Heart left ventricle (tissue), 16 donors: ENCODE measurements at regions not wholly inside any gene's neighbourhood (a gene's known extent, or its start where the extent isn't known, plus 50 kb on each side); places are given as distances from the start of the nearest gene placed in this dataset.

ENCODE experiments used
- ATAC-seq, 4 donors: fragments of 200-7000 bp; cut with Tn5 transposase; one replicate each; pipeline ENCODE4 v1.9.1; 2020 to 2022; ENCODE audit warnings: moderate library complexity in 4 of 4, mild to moderate bottlenecking in 3 of 4, moderate number of reproducible peaks in 1 of 4
- DNase-seq, 5 donors: peaks; one replicate each; pipeline ENCODE4 v3.0.0-alpha.2; 2020
- H3K27ac ChIP-seq, 12 donors: fragments of 200-600 bp; sonication (generic) in 4 of 12; one replicate each; pipeline versions ENCODE4 v1.5.0 to v1.8.0; 2016 to 2022; ENCODE audit warnings: mild to moderate bottlenecking in 2 of 12
- H3K27me3 ChIP-seq, 9 donors: fragments of 200-600 bp; sonication (generic) in 2 of 9; one replicate each; pipeline versions ENCODE4 v1.5.1 to v1.8.0; 2016 to 2022; ENCODE audit warnings: mild to moderate bottlenecking in 3 of 9
- H3K36me3 ChIP-seq, 9 donors: fragments of 200-600 bp; sonication (generic) in 2 of 9; one replicate each; pipeline versions ENCODE4 v1.5.0 to v1.8.0; 2018 to 2022; ENCODE audit warnings: mild to moderate bottlenecking in 2 of 9
- H3K4me1 ChIP-seq, 12 donors: fragments of 200-600 bp; sonication (generic) in 4 of 12; one replicate each; pipeline versions ENCODE4 v1.5.0 to v1.8.0; 2016 to 2022; ENCODE audit warnings: mild to moderate bottlenecking in 3 of 12
- H3K4me3 ChIP-seq, 12 donors: fragments of 200-600 bp; sonication (generic) in 4 of 12; one replicate each; pipeline versions ENCODE4 v1.5.0 to v1.8.0; 2017 to 2022; ENCODE audit warnings: mild to moderate bottlenecking in 9 of 12, moderate library complexity in 4 of 12
- H3K9me3 ChIP-seq, 12 donors: fragments of 200-600 bp; sonication (generic) in 4 of 12; one replicate each; pipeline versions ENCODE4 v1.5.0 to v1.8.0; 2016 to 2022; ENCODE audit warnings: mild to moderate bottlenecking in 1 of 12
- CTCF ChIP-seq, 12 donors: fragments of 200-600 bp; sonication (generic) in 4 of 12; IDR thresholded peaks; one replicate each; pipeline versions ENCODE4 v1.5.0 to v1.8.0; 2018 to 2022; ENCODE audit warnings: antibody characterized with exemption in 12 of 12, mild to moderate bottlenecking in 5 of 12
- POLR2A ChIP-seq, 2 donors: fragments of 450-650 bp; IDR thresholded peaks; one replicate each; pipeline ENCODE4 v1.6.1; 2017; ENCODE audit warnings: antibody characterized with exemption in 2 of 2, mild to moderate bottlenecking in 2 of 2, moderate library complexity in 2 of 2
- WGBS, 4 donors: extraction: QIAGEN DNeasy Blood & Tissue Kit in 2 of 4; methylation state at CpG; one replicate each; pipeline versions ENCODE4 v1.1.5 to v1.1.7; 2013 to 2018; 5-methylcytosine and 5-hydroxymethylcytosine counted together
- intact Hi-C, 10 donors: fragments of 100-400 bp; cut with DNase I; formaldehyde crosslinking; loops; one replicate each; pipeline versions ENCODE4 v1.11.1 to v1.14.2; 2022
- donor health status: ischemic (EF 13 %, LVEDD 7.1; RV severe dilation, severe dysfunction).
- donor health status: healthy with polysubstance abuse.
- donor health status: DM: no; HTN: yes; CAD: no.
- donor health status: DM: no; HTN: no; CAD: no.
- donor health status: ischemic (EF 25% LVEDD 6.9; RV normal size, moderate dysfunction).
- donor health status: ischemic (EF 25% LVEDD 5.7; RV mildly dilated, moderate dysfunction).
- donor health status: healthy.
- donor health status: DM: yes; HTN: yes; CAD: no.
- donor health status: ischemic (EF 35%, LVEDD 5.7; RV mildly dilated, moderate dysfunction).
- donor health status: nonischemic (EF 11% LVEDD 7.7; RV severe dilation, severe dysfunction).
- donor health status: DM: yes; HTN: yes; CAD: no.
- donor health status: PGD.
- donor health status: ischemic (EF 29% LVEDD 5.4; RV normal size, mild dysfunction).
- donor health status: nonischemic (EF 23%, LVEDD 6.1; RV moderate dilation, normal function).

GRCh38 chr2:139165601-139166000 lies 385.4 kb upstream of the NXPH2 start:
- no peaks in the 10 kb centered on the region for H3K4me1 ChIP-seq
- ATAC-seq = no peak
- no peaks in the 10 kb centered on the region for H3K36me3 ChIP-seq
- intact Hi-C loops = no loop called here
- TF ChIP-seq CTCF (IDR thresholded peaks at IDR 0.05) (no peak), POLR2A (IDR thresholded peaks at IDR 0.05) (no peak)
- WGBS, 4 donors = 69 to 84% (median 79%) methylated on average over 2 of the region's 2 CpGs
- no peak overlapping the region for H3K4me3 ChIP-seq
- peaks cover 0 to 3% (median 0%) of the 10 kb centered on the region in 12 donors for H3K9me3 ChIP-seq
- DNase-seq = no peak
- H3K27ac ChIP-seq = no peak overlapping the region
- H3K27me3 ChIP-seq = no peaks in the 10 kb centered on the region

GRCh38 chr2:139165041-139165440 lies 384.9 kb upstream of the NXPH2 start:
- no peak for ATAC-seq
- WGBS, 4 donors = 79 to 90% (median 85%) methylated on average over 2 of the region's 2 CpGs

GRCh38 chr2:139162957-139163356 lies 382.8 kb upstream of the NXPH2 start:
- H3K4me3 ChIP-seq = no peak overlapping the region
- intact Hi-C loops = no loop called here
- H3K27me3 ChIP-seq = no peaks in the 10 kb centered on the region
- DNase-seq (no peak), ATAC-seq (no peak)
- no peak overlapping the region for H3K27ac ChIP-seq
- peaks cover 0 to 3% (median 0%) of the 10 kb centered on the region in 12 donors for H3K9me3 ChIP-seq
- no peak for TF ChIP-seq CTCF (IDR thresholded peaks at IDR 0.05)
- TF ChIP-seq POLR2A (IDR thresholded peaks at IDR 0.05) = no peak
- no peaks in the 10 kb centered on the region for H3K36me3 ChIP-seq
- H3K4me1 ChIP-seq = no peaks in the 10 kb centered on the region
- 81 to 87% (median 84%) methylated on average over 1 of the region's 1 CpG for WGBS, 4 donors

More at GRCh38 chr2:139165041-139165440, 384.9 kb upstream of the NXPH2 start:
- Histone ChIP-seq H3K27me3 (no peaks in the 10 kb centered on the region), H3K36me3 (no peaks in the 10 kb centered on the region), H3K9me3 (peaks cover 0 to 3% (median 0%) of the 10 kb centered on the region in 12 donors), H3K4me1 (no peaks in the 10 kb centered on the region), H3K27ac (no peak overlapping the region), H3K4me3 (no peak overlapping the region)
- no peak for TF ChIP-seq POLR2A (IDR thresholded peaks at IDR 0.05)
- TF ChIP-seq CTCF (IDR thresholded peaks at IDR 0.05) = no peak
- DNase-seq = no peak
- intact Hi-C loops = no loop called here

DNA sequence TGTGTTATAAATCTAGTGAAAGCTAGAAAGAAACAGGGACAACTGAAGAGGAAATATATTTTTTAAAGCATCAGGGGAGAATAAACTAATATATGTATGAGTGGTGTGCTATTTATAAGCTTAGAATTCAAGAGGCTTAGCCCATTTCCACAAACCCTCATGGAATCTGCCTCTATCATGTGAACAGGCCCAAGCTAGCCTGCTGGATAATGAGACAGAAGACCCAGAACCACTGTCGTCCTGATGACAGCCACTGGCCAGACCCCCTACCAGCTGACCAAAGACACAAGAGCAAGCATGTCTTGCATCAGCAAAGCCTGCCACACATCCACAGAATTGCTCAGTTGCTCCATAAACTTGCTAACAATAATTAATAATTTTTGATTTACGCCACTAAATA lies 382.3 kb upstream of the NXPH2 start:
- 60 to 64% (median 62%) methylated on average over 2 of the region's 2 CpGs for WGBS, 4 donors
- Histone ChIP-seq H3K36me3 (no peaks in the 10 kb centered on the region), H3K4me3 (no peak overlapping the region), H3K9me3 (peaks cover 0 to 3% (median 0%) of the 10 kb centered on the region in 12 donors), H3K4me1 (no peaks in the 10 kb centered on the region), H3K27ac (no peak overlapping the region), H3K27me3 (no peaks in the 10 kb centered on the region)
- no peak for DNase-seq
- no peak for ATAC-seq
- no peak for TF ChIP-seq CTCF (IDR thresholded peaks at IDR 0.05)
- no peak for TF ChIP-seq POLR2A (IDR thresholded peaks at IDR 0.05)
- intact Hi-C loops = no loop called here
